ENCODE measurements at regions not wholly inside any gene's neighbourhood (a gene's known extent, or its start where the extent isn't known, plus 50 kb on each side); places are given as distances from the start of the nearest gene placed in this dataset.

GRCh38 chr13:44169018-44169911 lies 204.4 kb upstream of the SERP2 start:
- Histone ChIP-seq H4K91ac (replicated peaks; ENCODE audit: insufficient read length, low read length) (no peak overlapping the region), H4K20me1 (replicated peaks in 1 of 2; ENCODE audit: control insufficient read depth in 1 of 2, insufficient read depth in 2 of 2, low read length in 2 of 2) (no peaks in the 10 kb centered on the region), H2BK12ac (ENCODE audit: low read depth, low read length) (no peak overlapping the region), H4K5ac (ENCODE audit: insufficient read length, low read depth, low read length) (no peak overlapping the region), H4K8ac (ENCODE audit: extremely low read depth, insufficient read depth, low read length) (no peak overlapping the region), H3K27me3 (replicated peaks in 1 of 4; ENCODE audit: control insufficient read depth in 3 of 4, extremely low read depth in 1 of 4, insufficient read depth in 3 of 4, low read length in 3 of 4) (no peaks in the 10 kb centered on the region), H3K4me2 (ENCODE audit: insufficient read depth in 1 of 2, low read depth in 2 of 2, low read length in 2 of 2) (no peak overlapping the region), H2BK5ac (ENCODE audit: low read depth, low read length) (no peak overlapping the region), H3K36me3 (ENCODE audit: control insufficient read depth in 2 of 4, insufficient read depth in 4 of 4, low read length in 3 of 4) (no peaks in the 10 kb centered on the region), H3K27ac (ENCODE audit: low read depth, low read length) (no peak overlapping the region), H2AFZ (ENCODE audit: low read length) (no peak overlapping the region), H2AK5ac (ENCODE audit: low read depth, low read length) (no peak overlapping the region), H3K4me1 (replicated peaks in 1 of 4; ENCODE audit: control insufficient read depth in 3 of 4, insufficient read depth in 4 of 4, low read length in 3 of 4) (no peaks in the 10 kb centered on the region), H2BK20ac (ENCODE audit: low read length) (no peak overlapping the region), H3K9me3 (ENCODE audit: insufficient read depth in 2 of 2, low read depth in 1 of 2, low read length in 1 of 2) (no peaks in the 10 kb centered on the region), H3K9ac (replicated peaks in 1 of 4; ENCODE audit: extremely low read depth in 1 of 4, low read depth in 3 of 4, low read length in 3 of 4) (no peak overlapping the region), H2BK15ac (ENCODE audit: low read length) (no peak overlapping the region), H3K56ac (replicated peaks; ENCODE audit: insufficient read length, low read depth, low read length) (no peak overlapping the region), H3K79me2 (ENCODE audit: control insufficient read depth in 1 of 2, insufficient read depth in 2 of 2, low read length in 2 of 2) (no peaks in the 10 kb centered on the region), H3K79me1 (ENCODE audit: low read depth, low read length) (no peaks in the 10 kb centered on the region), H3K18ac (ENCODE audit: extremely low read depth, low read length) (no peak overlapping the region), H3K4ac (replicated peaks; ENCODE audit: insufficient read length, low read depth, low read length) (no peak overlapping the region), H3K4me3 (ENCODE audit: extremely low read depth in 1 of 4, insufficient read depth in 2 of 4, low read depth in 3 of 4, low read length in 4 of 4) (no peak overlapping the region), H2BK120ac (replicated peaks; ENCODE audit: low read depth, low read length) (no peak overlapping the region), H3K23me2 (ENCODE audit: low read depth, low read length) (no peaks in the 10 kb centered on the region), H3K23ac (ENCODE audit: insufficient read length) (no peak overlapping the region), H3K14ac (ENCODE audit: insufficient read length) (no peak overlapping the region)
- FAIRE-seq (no peak), DNase-seq (ENCODE audit: low read depth in 1 of 2, low spot score in 2 of 2) (no peak)
- 87% methylated on average over 2 of the region's 2 CpGs; no CpG with 5 or more reads in 1 of the 2 experiments for WGBS, 2 experiments (ENCODE audit: extremely low coverage in 1 of 2, insufficient coverage in 1 of 2, insufficient read length in 1 of 2, insufficient replicate concordance in 2 of 2, low coverage in 1 of 2, low lambda C conversion rate in 2 of 2, missing lambda C conversion rate in 1 of 2)
- ChIA-PET POLR2A (ENCODE audit: partially characterized antibody) (no interaction called here), CTCF (ENCODE audit: partially characterized antibody) (no interaction called here)
- TF ChIP-seq CREB1 (IDR thresholded peaks at IDR 0.05): no peak
- TF ChIP-seq SP1 (IDR thresholded peaks at IDR 0.05; ENCODE audit: low read depth, low read length): no peak
- TF ChIP-seq TEAD4 (IDR thresholded peaks at IDR 0.05; ENCODE audit: low read depth, low read length): no peak
- no peak for TF ChIP-seq TBP (IDR thresholded peaks at IDR 0.05; ENCODE audit: low read depth, low read length)
- no peak for TF ChIP-seq RXRA (IDR thresholded peaks at IDR 0.05; ENCODE audit: insufficient read depth, low read depth, low read length)
- no peak for TF ChIP-seq ZNF274 (IDR thresholded peaks at IDR 0.05; ENCODE audit: borderline replicate concordance, extremely low read depth, low read length)
- no peak for TF ChIP-seq TAF7 (optimal IDR thresholded peaks at IDR 0.05; ENCODE audit: borderline replicate concordance, low read depth, low read length)
- no peak for TF ChIP-seq SIN3A (conservative IDR thresholded peaks at IDR 0.05 in 1 of 2, IDR thresholded peaks at IDR 0.05 in 1 of 2; ENCODE audit: low read depth in 1 of 2, low read length in 2 of 2)
- no peak for TF ChIP-seq EZH2 (IDR thresholded peaks at IDR 0.05; ENCODE audit: low read depth, low read length, severe bottlenecking)
- no peak for TF ChIP-seq ASH2L (IDR thresholded peaks at IDR 0.05; ENCODE audit: low read length)
- TF ChIP-seq MAX (IDR thresholded peaks at IDR 0.05): no peak
